ENCODE measurements at regions not wholly inside any gene's neighbourhood (a gene's known extent, or its start where the extent isn't known, plus 50 kb on each side); places are given as distances from the start of the nearest gene placed in this dataset.

- TF ChIP-seq EZH2 (IDR thresholded peaks at IDR 0.05; ENCODE audit: insufficient read depth, poor library complexity, severe bottlenecking) (no peak), EZH2phosphoT487 (IDR thresholded peaks at IDR 0.05; ENCODE audit: insufficient read depth, low read depth) (no peak)
Observed at GRCh38 chr4:33532821-33533220, 2711.5 kb downstream of the ARAP2 start.
